ENCODE measurements at regions not wholly inside any gene's neighbourhood (a gene's known extent, or its start where the extent isn't known, plus 50 kb on each side); places are given as distances from the start of the nearest gene placed in this dataset.

- no peak overlapping the region for H3K4me3 ChIP-seq (replicated peaks in 1 of 3; ENCODE audit: insufficient read depth in 1 of 3, low read depth in 1 of 3, low read length in 3 of 3)
- H3K27ac ChIP-seq (ENCODE audit: insufficient read depth, low read depth, low read length): no peak overlapping the region
- H3K4me2 ChIP-seq (ENCODE audit: insufficient read depth, low read length): no peak overlapping the region
- intact Hi-C loops (cut with micrococcal nuclease) (no loop called here), dilution Hi-C loops (cut with MboI; ENCODE audit: extremely low pct_ligation_motif_present, low sequenced_read_pairs) (no loop called here)
- no TSS peak for BruUV-seq (replicated peaks)
- no peaks in the 10 kb centered on the region for H3K4me1 ChIP-seq (ENCODE audit: control insufficient read depth, extremely low read depth, insufficient read depth, low read length)
- ChIA-PET CTCF (no interaction called here), POLR2A (no interaction called here)
- FAIRE-seq: no peak
- TF ChIP-seq JUN (IDR thresholded peaks at IDR 0.05; ENCODE audit: borderline replicate concordance, insufficient read depth, insufficient read length, low read depth) (no peak), MYC (IDR thresholded peaks at IDR 0.05; ENCODE audit: low read depth, low read length) (no peak), MAX (IDR thresholded peaks at IDR 0.05; ENCODE audit: insufficient read depth, insufficient read length) (no peak), CTCF (IDR thresholded peaks at IDR 0.05; ENCODE audit: extremely low read depth in 1 of 2, insufficient read depth in 1 of 2, low read depth in 1 of 2, low read length in 2 of 2) (no peak), POLR2AphosphoS5 (IDR thresholded peaks at IDR 0.05; ENCODE audit: insufficient read depth, low read depth, low read length) (no peak), EZH2 (IDR thresholded peaks at IDR 0.05; ENCODE audit: borderline replicate concordance, low read depth, low read length, severe bottlenecking) (no peak), FOS (IDR thresholded peaks at IDR 0.05; ENCODE audit: borderline replicate concordance, insufficient read depth, low read length) (no peak), GATA2 (IDR thresholded peaks at IDR 0.05; ENCODE audit: insufficient read depth, insufficient read length, low read depth, low read length) (no peak), POLR2A (IDR thresholded peaks at IDR 0.05; ENCODE audit: low read depth, low read length) (no peak)
- H3K9ac ChIP-seq (replicated peaks; ENCODE audit: extremely low read depth, insufficient read depth, low read length): no peak overlapping the region
- no peak overlapping the region for H2AFZ ChIP-seq (ENCODE audit: low read depth, low read length)
- no peaks in the 10 kb centered on the region for H4K20me1 ChIP-seq (replicated peaks; ENCODE audit: control insufficient read depth, extremely low read depth, insufficient read depth, low read length)
- no peaks in the 10 kb centered on the region for H3K36me3 ChIP-seq (ENCODE audit: control insufficient read depth in 2 of 2, extremely low read depth in 1 of 2, insufficient read depth in 2 of 2, low read length in 2 of 2)
- no peaks in the 10 kb centered on the region for H3K27me3 ChIP-seq (ENCODE audit: control insufficient read depth in 2 of 2, insufficient read depth in 2 of 2, low read length in 2 of 2)
- no peaks in the 10 kb centered on the region for H3K9me1 ChIP-seq (replicated peaks; ENCODE audit: control insufficient read depth, extremely low read depth, insufficient read depth, low read length)
- H3K79me2 ChIP-seq (ENCODE audit: control insufficient read depth, insufficient read depth, low read length): no peaks in the 10 kb centered on the region
- H3K9me3 ChIP-seq (replicated peaks; ENCODE audit: control insufficient read depth, insufficient read depth, low read length): no peaks in the 10 kb centered on the region
- no peak for DNase-seq (ENCODE audit: low read depth, low spot score)
Observed at GRCh38 chr13:107331359-107331758, 763.4 kb upstream of the ARGLU1 start.
